HG02678 (cell line): ENCODE measurements at regions not wholly inside any gene's neighbourhood (a gene's known extent, or its start where the extent isn't known, plus 50 kb on each side); places are given as distances from the start of the nearest gene placed in this dataset.

Experiments
- ATAC-seq: cut with Tn5 transposase; IDR thresholded peaks from one replicate; pipeline ENCODE4 v1.9.1; 2021; ENCODE audit warnings: mild to moderate bottlenecking, moderate library complexity; ENCODE audit not compliant: unreplicated experiment

DNA sequence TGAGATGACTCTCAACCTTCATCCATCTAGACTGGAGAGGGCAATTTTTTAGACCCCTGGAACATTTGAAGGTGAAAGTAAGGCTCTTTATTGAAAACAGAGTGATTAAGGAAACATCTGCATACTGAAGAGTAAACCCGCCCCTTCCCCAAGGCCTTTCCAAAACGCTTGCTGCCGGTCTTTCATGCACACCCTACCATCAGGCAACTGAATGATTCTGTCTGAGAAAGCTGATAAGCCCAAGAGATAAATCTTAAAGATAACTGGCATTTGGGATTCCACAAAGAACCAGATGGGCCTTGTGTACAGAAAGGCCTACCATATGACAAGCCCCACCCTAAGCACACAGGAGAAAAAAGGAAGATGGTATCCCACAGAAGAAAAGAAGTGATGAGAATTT, 54.4 kb upstream of the PIK3R1 start:
- ATAC-seq, result no peak

DNA sequence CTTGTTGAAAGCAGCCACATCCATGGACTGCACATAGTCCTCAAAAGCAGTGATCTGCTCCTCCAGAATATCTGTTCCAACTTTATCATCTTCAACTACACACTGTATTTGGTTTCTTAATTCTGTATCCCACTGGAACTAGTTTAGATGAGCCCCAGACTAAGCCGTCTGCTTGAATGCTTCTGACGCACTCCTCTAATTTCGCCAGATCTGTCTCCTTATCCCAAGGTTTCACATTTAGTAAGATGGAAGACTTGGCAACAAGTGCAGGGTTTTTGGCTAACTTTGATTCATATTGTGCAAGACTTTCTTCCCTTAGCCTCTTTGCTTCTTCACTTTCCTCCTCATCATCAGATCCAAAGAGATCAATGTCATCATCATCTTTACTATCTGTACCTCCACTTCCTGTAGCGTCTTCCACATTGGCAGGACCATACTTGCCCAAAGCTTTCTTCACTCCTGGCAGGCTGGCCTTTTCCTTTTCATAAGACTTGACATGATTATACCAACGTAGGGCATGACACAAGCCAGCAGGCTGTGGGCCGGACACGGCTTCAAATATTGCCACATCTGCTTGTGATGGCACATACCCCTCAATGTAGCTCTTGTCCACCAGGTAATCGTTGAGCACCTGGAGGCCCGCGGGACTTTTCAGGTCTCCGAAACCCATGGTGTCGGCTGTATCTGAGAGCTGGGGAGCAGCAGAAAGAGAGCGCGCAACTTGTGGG, 56.2 kb upstream of the PIK3R1 start:
- no peak for ATAC-seq

DNA sequence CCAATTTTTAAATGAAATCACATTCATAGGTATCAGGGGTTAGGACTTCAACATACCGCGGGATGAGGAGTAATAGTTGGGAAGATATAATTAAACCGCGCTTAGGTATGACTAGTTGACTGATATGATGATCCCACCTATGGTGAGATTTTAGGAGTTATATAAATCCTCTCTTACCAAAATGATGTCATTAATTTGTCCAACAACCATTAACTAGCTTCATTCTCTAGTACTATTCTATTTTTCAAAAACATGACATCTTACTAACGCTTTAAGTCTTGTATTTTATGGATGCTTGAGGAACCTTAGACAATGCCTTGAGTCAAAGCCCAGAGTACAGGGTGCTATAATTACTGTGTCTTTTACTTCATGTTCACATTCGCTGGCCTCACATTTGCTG, 59.6 kb upstream of the PIK3R1 start:
- ATAC-seq, result no peak

DNA sequence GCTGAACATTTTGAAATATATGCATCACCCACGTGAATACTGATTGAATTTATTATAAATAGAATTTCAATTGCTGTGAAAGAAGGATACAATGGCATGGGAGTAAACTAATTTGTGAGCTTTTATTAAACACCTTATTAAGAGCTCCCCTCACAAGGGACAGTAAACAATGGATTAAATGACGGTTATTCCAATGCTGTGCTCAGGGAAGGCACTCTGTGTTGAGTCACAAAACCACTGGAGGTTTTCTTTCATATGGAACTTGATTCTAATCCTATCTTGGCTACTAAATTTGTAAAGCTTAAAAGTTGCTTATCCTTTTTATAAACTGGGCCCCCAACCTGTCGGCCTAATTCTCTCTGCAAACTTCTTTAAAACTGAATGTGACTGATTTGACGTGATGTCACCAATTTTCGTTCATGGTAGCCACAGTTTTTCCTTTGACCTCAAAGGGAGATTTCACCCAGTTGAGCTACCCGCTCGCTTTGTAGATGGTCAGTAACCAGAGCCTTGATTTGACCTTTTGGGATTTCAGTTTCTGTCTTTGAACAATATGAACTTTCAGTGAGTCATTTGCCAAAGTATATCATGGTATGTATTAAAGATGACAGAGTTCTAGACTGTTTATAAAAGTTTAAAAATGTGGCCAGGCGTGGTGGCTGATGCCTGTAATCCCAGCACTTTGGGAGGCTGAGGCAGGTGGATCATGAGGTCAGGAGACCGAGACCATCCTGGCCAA, 61.3 kb upstream of the PIK3R1 start:
- no peak for ATAC-seq

DNA sequence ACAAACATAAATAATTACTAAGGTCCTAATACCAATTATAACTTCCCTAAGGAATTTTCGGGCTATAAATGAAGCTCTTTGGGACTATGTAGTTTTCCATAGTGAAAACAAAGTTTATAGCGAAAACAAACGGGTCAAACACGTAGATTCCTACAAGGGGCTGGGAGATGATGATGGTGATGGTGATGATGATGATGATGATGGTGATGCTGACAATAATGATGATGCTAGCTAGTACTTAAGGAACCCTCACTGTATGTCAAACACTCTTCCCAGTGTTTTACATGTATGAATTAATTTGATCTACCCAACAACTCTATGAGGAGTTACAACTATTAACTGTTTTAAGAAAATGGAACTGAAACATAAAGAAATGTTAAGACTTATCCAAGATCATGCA, 63.7 kb upstream of the PIK3R1 start:
- no peak for ATAC-seq

DNA sequence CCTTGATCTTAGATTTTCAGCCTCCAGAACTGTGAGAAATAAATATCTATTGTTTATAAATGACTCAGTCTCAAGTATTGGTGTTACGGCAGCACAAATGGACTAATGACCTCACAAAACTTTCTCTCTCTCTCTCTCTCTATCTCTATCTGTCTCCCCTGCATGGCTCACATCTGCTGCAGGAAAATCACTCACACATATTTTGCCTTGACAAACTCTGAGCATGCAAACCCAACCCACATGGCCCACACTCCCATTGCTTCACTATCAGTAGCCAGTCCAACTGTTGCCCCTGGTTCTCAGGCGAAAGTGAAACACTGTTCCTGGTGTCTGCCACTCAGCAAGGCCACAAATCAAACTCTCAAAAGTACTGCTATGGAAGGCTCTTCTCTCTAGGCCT, 66.4 kb upstream of the PIK3R1 start:
- ATAC-seq, result peak; percentile 45

DNA sequence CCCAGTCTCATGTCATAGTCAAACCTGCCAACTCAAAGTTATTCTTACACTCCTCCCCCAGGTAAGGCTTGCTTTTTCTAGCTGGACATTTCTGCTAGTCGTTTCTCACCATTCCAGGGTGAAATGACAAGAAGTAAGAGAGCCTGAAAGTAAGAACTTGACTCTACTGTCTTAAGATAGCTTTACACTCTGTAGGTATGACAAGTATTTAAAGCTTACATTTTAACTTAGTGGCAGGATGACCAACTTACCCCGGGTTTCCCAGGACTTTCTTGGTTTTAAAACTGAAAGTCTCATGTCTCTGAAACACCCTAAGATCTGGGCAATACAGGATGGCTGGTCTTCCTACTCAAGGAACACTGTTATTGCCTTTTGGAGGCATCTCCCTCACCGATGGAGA, 67.5 kb upstream of the PIK3R1 start:
- ATAC-seq, result peak; percentile 60

DNA sequence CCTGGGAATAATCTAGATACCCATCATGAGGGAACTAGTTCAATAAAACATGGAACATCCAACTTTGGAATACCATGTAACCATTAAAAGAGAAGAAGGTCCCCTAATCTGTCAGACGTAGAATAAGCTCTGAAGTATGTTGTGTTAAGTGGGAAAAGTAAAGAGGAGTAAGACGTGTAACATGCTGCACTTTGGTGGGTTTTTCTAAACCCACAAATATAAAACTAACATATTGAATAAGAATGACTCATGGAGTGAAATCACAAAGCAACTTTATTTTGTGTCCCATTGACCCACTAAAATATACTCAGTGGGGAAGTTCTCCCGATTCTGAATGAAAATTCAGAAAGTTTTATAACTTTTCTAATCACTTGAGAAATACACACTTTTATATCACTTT, 67.9 kb upstream of the PIK3R1 start:
- ATAC-seq, result peak; percentile 15

DNA sequence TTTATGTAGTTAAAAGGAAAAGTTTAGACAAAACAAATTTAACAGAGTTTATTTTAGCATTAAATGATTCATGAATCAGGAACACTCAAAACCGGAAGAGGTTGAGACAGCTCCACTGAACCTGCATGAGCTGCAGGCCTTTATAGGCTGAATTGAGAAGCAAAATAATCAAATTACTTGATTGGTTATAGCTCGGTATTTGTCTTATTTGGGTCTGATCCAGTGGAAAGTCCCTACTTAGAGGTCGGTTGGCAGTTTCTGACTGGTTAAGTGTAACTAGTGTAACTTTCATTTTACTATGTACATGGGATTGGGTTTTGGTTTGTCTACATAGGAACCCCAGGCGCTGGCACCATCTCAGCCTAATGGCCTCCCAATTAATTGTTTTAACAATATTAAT, 74.1 kb upstream of the PIK3R1 start:
- ATAC-seq, result peak; percentile 47

DNA sequence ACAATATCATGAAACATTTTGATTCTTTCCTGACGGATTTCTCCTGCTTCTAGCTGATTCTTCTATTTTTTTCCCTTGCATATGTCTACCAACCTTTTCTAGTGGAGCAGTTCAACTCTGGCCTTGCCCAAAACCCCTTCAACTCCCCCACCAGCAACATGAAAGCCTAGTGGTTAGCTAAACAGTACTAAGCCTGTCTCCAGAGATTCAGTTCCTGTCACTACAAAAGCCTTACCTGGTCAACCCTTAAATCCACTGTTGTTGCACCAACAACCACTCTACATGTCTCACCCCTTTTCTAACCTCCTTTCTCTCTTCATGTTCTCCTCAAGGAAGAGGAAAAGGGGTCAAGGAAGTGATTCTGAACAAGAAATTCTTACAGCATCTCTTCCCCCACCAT, 74.8 kb upstream of the PIK3R1 start:
- ATAC-seq, result peak; percentile 52

DNA sequence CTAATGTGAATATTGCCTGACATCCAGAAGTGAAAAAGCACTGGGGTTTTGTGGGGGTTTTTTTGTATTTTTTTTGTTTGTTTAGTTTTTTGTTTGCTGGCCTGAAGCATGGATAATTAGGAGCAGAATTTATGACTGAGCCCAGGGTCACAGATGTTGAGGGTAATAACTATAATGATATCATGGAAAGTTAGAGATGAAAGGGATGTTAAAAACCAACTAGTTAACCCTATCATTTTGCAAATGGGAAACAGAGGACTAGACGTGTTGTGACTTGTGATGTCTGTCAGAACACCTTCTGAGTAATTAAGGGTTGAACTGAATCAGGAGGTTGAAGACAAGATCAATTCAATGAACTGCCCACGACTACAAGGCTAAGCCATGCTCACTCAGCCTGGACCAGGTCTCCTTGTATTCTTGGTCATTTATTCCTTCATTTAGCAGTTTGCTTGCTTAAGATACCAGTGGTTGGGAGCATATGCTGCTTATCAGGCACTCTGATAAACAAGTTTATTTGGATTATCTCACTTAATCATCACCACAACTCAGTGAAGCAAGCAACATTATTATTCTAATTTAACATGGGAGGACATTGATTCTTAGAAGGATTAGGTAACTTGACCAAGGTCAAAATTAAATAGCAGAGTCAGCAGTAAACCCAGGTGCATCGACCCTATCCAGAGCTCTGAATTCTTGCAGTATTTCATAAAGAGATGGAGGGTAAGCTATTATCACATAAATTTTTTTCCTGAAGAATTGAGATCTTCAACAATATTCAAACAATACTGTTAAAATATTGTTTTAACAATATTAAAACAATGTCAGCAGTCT, 75.7 kb upstream of the PIK3R1 start:
- no peak for ATAC-seq

DNA sequence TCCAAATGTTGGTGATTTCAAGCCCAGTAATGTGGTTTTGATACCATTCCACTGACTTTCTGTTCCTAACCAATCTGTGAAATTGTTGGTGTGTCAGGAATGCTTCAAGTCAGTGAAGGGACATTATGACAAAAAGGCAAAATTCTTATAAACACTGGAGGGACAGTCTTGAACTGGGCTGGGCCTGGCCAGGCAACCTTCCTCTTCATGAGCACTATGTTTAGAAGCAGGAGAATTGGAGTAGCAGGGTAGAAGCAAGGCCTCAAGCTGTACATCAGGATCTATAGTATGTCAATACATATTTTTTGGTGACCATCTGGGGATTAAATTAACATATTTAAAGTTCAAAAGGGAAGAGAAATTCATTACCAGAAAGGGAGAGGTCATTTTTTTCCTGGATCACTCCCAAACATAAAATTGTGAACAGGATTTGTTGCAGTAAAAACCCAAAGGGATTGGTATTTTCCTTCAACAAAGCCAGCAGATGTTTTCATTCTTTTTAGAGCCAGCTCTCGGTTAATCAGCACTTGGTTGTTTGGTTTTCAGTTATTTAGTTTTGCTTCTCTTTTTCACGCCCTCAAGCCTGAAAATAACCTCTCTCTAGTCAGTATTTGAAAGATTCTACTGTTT, 77.9 kb upstream of the PIK3R1 start:
- no peak for ATAC-seq

DNA sequence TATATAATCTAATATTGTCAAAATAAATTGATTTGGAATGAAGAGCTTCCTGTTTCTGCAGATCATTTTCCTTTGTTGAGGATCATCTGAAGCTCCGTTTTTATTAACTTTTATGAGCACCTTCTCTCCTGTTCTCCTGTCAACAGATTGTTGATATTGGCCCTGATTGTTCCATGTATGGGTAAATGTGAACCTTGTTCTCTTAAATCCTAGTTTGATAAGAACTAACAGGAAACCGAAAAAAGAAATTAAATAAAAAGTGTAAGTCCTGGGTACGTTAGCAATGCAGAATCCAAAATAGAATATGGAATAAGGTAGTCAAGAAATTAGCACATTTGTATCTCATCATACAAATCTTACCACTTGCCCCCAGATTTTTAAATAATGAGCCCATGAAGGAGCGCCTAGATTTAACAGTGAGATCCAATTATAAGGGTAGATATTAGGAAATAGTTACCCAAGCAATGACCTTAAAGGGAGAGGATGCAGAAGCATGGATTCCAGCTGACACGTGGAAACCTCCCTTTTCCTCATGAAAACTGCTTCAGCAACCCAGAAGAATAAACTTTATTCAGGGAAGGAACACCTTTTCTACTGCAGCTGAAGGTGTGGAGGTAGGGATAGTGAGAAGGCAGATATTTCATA, 80.8 kb upstream of the PIK3R1 start:
- ATAC-seq, result no peak

DNA sequence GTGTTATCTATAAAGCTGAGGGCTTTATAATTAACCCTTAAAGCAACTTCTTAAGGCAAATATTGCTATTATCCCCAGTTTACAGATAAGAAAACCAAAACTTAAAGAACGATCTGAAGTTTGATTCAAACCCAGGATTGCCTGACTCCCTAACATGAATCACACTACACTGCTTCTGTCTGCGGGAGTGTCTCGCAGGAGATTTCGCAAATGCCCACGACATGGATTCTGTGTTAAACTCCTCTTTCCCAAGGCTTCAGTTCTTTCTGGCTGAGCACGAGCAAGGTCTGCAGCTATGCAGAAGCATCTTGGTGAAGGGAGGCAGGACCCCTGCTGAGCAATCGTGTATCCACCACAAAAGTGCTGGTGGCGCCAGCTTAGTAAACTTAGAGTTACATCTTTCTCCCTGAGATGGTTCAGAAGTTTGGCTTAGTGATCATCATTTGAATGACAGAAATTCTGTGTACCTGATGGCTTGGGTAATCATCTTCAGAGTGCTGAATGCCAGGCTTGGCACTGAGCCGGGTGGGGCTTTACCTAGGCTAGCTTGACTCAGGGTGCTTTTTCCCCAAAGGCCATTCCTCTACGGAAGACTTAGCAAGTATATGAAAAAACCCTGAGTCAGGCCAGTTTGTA, 81.4 kb upstream of the PIK3R1 start:
- ATAC-seq, result no peak

DNA sequence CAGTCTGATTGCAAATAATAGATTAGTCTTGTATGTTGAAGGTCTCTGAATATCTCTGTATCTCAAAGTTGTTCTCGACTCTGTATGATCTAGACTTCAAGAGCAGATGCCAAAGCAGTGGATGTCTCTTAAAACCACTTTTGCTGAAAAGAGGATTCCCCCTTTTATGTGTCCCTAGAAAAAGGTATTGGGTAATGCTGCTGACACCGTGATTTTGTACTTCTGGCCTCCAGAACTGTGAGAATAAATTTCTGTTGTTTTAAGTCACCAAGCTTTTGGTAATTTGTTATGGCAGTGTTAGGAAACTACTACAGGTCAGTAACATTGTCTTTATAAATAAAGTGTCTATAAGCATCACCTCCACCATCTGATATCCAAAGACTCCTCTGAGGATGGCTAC, 85.3 kb upstream of the PIK3R1 start:
- ATAC-seq, result no peak

DNA sequence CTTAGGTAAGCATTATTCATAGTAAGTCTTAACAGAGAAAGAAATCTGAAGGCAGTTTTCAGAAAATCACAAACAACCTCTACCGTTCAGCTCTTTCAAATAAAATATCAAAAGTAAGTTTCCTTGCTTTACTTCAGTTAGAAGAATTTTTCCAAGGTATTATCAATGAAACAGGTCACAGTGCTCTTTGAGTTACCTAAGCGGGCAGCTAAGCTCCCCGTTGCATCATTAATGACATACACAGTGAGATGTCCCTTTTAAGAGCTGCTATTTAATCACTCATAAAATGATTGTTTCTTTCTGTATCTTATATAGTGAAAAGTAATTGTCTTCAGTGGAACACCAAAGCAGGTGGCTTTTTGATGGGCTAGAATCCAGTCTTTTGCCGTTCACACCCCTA, 86.2 kb upstream of the PIK3R1 start:
- no peak for ATAC-seq

DNA sequence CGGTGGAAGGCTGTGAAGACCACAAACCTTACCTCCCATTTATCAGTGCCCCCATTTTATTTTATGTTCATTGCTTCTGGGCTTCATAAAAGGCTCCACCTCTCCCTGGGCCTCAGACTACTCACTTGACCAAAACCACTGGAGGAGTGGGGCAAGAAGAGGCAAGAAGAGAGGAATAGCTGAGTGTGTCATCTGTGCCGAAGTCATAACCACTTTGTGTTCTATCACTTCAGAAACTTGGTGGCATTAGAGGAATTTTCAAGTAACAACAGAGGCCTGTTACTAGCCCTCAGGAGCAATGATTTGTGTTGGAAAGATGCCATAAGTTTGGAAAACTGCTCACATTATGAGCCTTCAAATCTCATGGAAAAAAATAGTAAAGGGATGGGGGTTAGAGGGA, 88.7 kb upstream of the PIK3R1 start:
- no peak for ATAC-seq

DNA sequence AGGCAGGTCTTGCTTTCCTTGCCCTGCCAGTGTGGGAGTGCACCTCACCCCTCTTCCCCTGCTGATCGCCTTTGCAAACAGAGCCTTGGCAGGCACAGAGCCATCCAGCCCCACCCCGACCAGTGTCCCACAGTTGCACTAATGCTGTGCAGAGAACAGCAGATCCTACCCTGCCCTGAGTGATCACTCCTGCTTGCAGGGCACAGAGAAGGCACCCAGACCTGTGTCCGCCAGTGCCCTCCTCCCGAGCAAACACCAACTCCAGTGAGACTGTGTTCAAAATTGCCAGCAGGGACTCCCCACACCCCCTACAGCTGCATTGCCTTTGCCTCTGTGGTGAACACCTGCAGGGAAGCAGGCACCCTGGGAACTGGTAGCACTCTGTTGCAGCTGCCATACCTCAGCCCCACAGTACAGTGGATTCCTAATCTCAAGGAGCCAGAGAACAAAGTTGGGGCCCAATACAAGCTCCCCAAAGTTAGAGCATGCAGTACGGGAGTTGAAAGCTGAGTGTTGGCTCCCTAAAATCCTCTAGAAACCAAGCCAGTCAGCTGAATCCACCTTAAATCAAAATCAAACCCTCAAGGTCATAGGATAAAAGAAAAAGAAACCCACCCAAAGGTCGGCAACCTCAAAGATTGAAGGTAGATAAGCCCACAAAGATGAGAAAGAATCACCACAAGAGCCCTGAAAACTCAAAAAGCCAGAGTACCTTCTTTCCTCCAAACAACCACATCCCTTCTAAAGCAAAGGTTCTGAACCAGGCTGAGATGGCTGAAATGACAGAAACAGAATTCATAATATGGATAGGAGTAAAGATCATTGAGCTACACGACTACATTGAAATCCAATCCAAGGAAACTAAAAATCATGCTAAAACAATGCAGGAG, 92.9 kb upstream of the PIK3R1 start:
- no peak for ATAC-seq

DNA sequence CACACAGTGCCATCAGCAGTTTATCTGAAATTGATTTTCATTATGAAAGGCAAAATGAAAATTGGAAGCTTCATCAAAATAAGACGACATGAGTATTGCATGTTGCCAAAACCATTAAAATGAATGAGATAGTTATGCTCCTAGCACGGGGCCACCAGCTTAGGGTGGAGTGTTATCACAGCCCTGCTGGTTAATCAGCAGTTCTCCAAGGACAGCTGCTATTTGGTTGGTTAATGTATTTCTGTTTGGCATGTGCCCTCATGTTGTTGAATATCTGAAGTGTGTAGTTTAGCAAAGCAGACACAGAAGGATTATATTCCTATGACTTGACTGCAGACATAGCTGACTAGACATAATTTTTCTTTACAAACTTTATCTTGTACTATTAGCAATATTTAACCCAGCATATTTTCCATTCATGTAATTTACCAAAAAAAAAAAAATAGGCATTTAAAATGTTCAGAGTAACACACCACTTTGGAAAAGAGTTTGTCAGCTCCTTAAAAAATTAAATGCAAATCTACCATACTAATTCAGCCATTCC, 98.6 kb upstream of the PIK3R1 start:
- ATAC-seq, result no peak
